Ovary (tissue), 7 donors: ENCODE measurements at regions not wholly inside any gene's neighbourhood (a gene's known extent, or its start where the extent isn't known, plus 50 kb on each side); places are given as distances from the start of the nearest gene placed in this dataset.

Experiments
- DNase-seq, 5 donors: peaks; one replicate each; pipeline ENCODE4 v3.0.0-alpha.2; 2019 to 2020
- H3K27ac ChIP-seq, 2 donors: fragments of 200-600 bp; one replicate each; pipeline versions ENCODE4 v1.5.1 to v1.8.0; 2019 to 2022
- H3K27me3 ChIP-seq: fragments of 200-600 bp; one replicate; pipeline ENCODE4 v1.8.0; 2022
- H3K36me3 ChIP-seq: fragments of 200-600 bp; sonication (generic); one replicate; pipeline ENCODE4 v1.5.1; 2019
- H3K4me1 ChIP-seq: one replicate; pipeline ENCODE4 v1.8.1; 2013; ENCODE audit warnings: mild to moderate bottlenecking, moderate library complexity; ENCODE audit not compliant: insufficient read depth
- H3K4me3 ChIP-seq: fragments of 200-600 bp; sonication (generic); one replicate; pipeline ENCODE4 v1.5.1; 2017
- H3K9me3 ChIP-seq, 2 donors: fragments of 200-600 bp in 1 of 2; sonication (generic) in 1 of 2; one replicate each; pipeline versions ENCODE4 v1.5.1 to v1.8.1; 2013 to 2019; ENCODE audit warnings: mild to moderate bottlenecking in 1 of 2, moderate library complexity in 1 of 2
- EP300 ChIP-seq: sonication (generic); formaldehyde crosslinking; IDR thresholded peaks from one replicate; pipeline ENCODE4 v1.6.1; 2017; ENCODE audit warnings: antibody characterized with exemption
- POLR2A ChIP-seq: fragments of 450-650 bp; IDR thresholded peaks from one replicate; pipeline ENCODE4 v1.6.1; 2017; ENCODE audit warnings: antibody characterized with exemption, mild to moderate bottlenecking, moderate library complexity
- WGBS, 3 donors: extraction: QIAGEN DNeasy Blood & Tissue Kit in 1 of 3; methylation state at CpG; one replicate each; pipeline versions ENCODE4 v1.1.5 to v1.1.7; 2013 to 2017; 5-methylcytosine and 5-hydroxymethylcytosine counted together
- intact Hi-C, 4 donors: fragments of 100-400 bp; cut with DNase I; formaldehyde crosslinking; loops; one replicate each; pipeline versions ENCODE4 v1.11.0 to v1.15.1; 2022 to 2023
- TF ChIP-seq, protein P1 (sequence below), 3 donors: fragments of 450-650 bp in 2 of 3; fragments of 200-600 bp in 1 of 3; IDR thresholded peaks; one replicate each; pipeline versions ENCODE4 v1.5.1 to v1.8.0; 2016 to 2022; ENCODE audit warnings: antibody characterized with exemption in 3 of 3, mild to moderate bottlenecking in 1 of 3
- donor health status: DM: no; HTN: no; CAD: no; lungs with moderate emphysema.
- donor health status: DM: no; HTN: no; CAD: no.
- donor health status: Bipolar disorder and iron deficiency.
- donor health status: DM: no; HTN: no; CAD: no.
- donor health status: DM: yes; HTN: yes; CAD: no.

DNA sequence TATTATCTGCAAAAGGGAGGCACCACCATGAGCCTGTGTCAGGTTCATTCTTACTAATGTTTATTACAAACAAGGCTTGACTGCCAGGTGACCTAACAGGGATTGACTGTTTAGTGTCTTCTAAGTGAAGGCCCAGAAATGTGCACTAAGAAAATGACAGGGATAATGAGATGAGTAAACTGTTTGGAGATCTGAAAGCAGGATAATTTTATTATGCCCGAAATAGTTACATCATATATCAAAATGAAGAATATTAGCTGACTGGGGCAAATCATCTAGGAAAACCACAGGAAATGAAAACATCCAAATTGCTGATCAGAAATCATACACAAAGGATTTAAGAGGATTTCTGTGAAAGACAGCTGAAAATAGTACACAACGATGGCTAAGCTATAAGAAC lies 516.7 kb downstream of the HDGFL1 start:
- no peaks in the 10 kb centered on the region for H3K4me1 ChIP-seq
- WGBS, 3 donors: 83 to 89% (median 86%) methylated on average over 2 of the region's 2 CpGs
- no peak overlapping the region for H3K27ac ChIP-seq
- no peak for DNase-seq
- H3K9me3 ChIP-seq: no peaks in the 10 kb centered on the region
- no peaks in the 10 kb centered on the region for H3K36me3 ChIP-seq
- no peak overlapping the region for H3K4me3 ChIP-seq
- TF ChIP-seq, protein P1, sequence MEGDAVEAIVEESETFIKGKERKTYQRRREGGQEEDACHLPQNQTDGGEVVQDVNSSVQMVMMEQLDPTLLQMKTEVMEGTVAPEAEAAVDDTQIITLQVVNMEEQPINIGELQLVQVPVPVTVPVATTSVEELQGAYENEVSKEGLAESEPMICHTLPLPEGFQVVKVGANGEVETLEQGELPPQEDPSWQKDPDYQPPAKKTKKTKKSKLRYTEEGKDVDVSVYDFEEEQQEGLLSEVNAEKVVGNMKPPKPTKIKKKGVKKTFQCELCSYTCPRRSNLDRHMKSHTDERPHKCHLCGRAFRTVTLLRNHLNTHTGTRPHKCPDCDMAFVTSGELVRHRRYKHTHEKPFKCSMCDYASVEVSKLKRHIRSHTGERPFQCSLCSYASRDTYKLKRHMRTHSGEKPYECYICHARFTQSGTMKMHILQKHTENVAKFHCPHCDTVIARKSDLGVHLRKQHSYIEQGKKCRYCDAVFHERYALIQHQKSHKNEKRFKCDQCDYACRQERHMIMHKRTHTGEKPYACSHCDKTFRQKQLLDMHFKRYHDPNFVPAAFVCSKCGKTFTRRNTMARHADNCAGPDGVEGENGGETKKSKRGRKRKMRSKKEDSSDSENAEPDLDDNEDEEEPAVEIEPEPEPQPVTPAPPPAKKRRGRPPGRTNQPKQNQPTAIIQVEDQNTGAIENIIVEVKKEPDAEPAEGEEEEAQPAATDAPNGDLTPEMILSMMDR (IDR thresholded peaks at IDR 0.05): no peak
- TF ChIP-seq EP300: no peak
- no peaks in the 10 kb centered on the region for H3K27me3 ChIP-seq
- intact Hi-C loops: no loop called here

DNA sequence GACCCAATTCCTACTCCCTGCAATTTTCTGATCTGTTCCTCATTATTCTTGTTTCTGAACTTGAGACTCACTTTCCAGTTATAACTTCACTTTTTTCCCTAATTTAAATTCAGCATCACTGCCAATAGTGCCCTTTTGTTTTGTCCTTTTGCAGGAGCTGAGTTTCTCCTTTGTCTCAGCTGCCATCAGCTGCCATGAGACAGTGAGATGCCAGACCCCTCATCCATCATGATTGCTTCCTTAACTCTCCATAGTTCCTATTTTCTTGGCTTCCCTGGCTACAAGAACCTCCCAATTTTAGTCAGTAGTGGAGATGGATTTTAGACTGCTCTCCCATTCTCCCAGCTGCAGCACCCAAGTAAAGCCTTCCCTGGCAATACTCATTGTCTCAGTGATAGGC lies 518.1 kb downstream of the HDGFL1 start:
- no peak for TF ChIP-seq POLR2A
- no peak for TF ChIP-seq EP300
- TF ChIP-seq, protein P1 (IDR thresholded peaks at IDR 0.05): no peak
- Histone ChIP-seq H3K4me3 (no peak overlapping the region), H3K27me3 (no peaks in the 10 kb centered on the region)

DNA sequence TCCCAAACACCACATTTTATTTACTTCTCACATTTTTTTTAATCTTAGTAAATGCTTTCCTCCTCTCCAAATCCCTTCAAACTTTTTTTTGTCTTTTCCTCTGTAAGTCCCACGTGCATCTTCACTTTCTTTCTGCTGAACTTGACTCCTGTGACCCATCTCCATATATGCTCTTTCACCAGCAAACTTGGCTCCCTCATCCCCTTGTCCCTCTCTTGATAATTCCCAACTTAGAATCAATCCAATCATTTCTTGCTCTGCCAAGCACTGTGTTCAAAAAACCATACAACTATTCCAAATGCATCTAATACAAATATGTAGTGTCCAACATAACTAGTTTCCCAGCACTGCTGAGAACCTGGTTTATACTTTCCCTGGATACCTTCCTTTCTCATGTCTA lies 519.4 kb downstream of the HDGFL1 start:
- H3K9me3 ChIP-seq: no peaks in the 10 kb centered on the region
- intact Hi-C loops: no loop called here

More for the DNA sequence above, 518.1 kb downstream of the HDGFL1 start:
- Histone ChIP-seq H3K27ac (no peak overlapping the region), H3K4me1 (no peaks in the 10 kb centered on the region), H3K9me3 (no peaks in the 10 kb centered on the region), H3K36me3 (no peaks in the 10 kb centered on the region)
- no peak for DNase-seq
- intact Hi-C loops: no loop called here

DNA sequence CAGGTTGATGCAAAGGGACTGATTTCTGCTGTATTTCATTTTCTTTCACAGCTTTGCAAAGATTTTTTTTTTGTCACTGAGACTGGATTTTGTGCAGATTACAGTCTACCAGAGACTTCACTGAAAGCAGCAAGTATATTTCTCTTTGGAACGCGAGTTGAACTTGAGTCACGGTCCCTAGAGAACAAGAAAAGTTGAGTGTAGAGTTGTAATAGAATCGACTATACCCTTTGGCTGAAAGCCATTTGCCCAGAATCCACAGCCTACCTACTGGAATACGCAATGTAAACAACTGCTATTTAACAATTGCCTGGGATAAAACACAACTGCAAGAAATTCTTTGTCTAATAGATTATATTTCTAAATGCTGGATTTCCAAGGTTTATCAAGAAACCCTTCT lies 520.6 kb downstream of the HDGFL1 start:
- Histone ChIP-seq H3K4me1 (no peaks in the 10 kb centered on the region), H3K27me3 (no peaks in the 10 kb centered on the region), H3K27ac (no peak overlapping the region), H3K36me3 (no peaks in the 10 kb centered on the region), H3K9me3 (no peaks in the 10 kb centered on the region), H3K4me3 (no peak overlapping the region)
- whole genome bisulfite sequencing, 3 donors: 82 to 84% (median 83%) methylated on average over 5 of the region's 5 CpGs
- intact Hi-C loops: no loop called here
- TF ChIP-seq EP300: no peak
- TF ChIP-seq POLR2A: no peak
- TF ChIP-seq, protein P1 (IDR thresholded peaks at IDR 0.05): no peak
- DNase-seq: no peak

More for the DNA sequence above, 519.4 kb downstream of the HDGFL1 start:
- 36 to 40% (median 40%) methylated on average over 1 of the region's 1 CpG for WGBS, 3 donors
- DNase-seq: no peak
- H3K27me3 ChIP-seq: no peaks in the 10 kb centered on the region
- TF ChIP-seq EP300 (no peak), POLR2A (no peak)
- TF ChIP-seq, protein P1 (IDR thresholded peaks at IDR 0.05): no peak
- H3K4me1 ChIP-seq: no peaks in the 10 kb centered on the region
- no peak overlapping the region for H3K27ac ChIP-seq
- no peaks in the 10 kb centered on the region for H3K36me3 ChIP-seq
- no peak overlapping the region for H3K4me3 ChIP-seq

DNA sequence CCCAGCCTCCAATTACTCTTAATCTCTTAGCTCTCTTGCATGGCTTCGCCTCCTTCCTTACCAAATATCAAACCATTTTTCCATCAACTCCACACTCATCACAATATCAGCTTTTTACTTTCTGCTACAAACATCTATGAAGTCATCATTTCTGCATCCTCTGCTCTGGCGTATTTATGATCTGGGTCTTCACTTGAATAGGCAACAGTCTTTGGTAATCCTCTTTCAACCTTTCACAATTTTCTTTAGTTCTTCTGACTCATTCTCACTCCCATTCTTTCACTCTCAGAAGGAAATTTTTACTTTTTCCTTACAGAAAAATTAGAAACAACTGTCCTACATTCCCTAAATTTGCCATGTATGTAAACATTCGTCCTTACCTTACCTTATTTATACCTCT lies 522.4 kb downstream of the HDGFL1 start:
- no peak overlapping the region for H3K4me3 ChIP-seq
- no peaks in the 10 kb centered on the region for H3K36me3 ChIP-seq
- WGBS, 3 donors: 52 to 88% (median 73%) methylated on average over 3 of the region's 3 CpGs
- TF ChIP-seq EP300: no peak
- TF ChIP-seq, protein P1 (IDR thresholded peaks at IDR 0.05): no peak
- TF ChIP-seq POLR2A: no peak
- H3K27me3 ChIP-seq: no peaks in the 10 kb centered on the region
- H3K4me1 ChIP-seq: no peaks in the 10 kb centered on the region
- DNase-seq: no peak
- H3K27ac ChIP-seq: no peak overlapping the region
- H3K9me3 ChIP-seq: no peaks in the 10 kb centered on the region
- intact Hi-C loops: no loop called here
